IMR-90 (cell line): ENCODE measurements at regions not wholly inside any gene's neighbourhood (a gene's known extent, or its start where the extent isn't known, plus 50 kb on each side); places are given as distances from the start of the nearest gene placed in this dataset.

Experiments used
- CEBPB ChIP-seq: IDR thresholded peaks from 2 replicates; pipeline ENCODE4 v1.6.1; 2012; ENCODE audit warnings: low read depth, low read length, improper control_type of control experiment
- MAZ ChIP-seq: IDR thresholded peaks from 2 replicates; pipeline ENCODE4 v1.6.1; 2012; ENCODE audit warnings: low read depth, mild to moderate bottlenecking, low read length, improper control_type of control experiment, moderate library complexity, borderline replicate concordance
- MXI1 ChIP-seq: IDR thresholded peaks from 2 replicates; pipeline ENCODE4 v1.6.1; 2012; ENCODE audit warnings: low read depth, mild to moderate bottlenecking, low read length, moderate library complexity, borderline replicate concordance
- POLR2A ChIP-seq: IDR thresholded peaks from 2 replicates; pipeline ENCODE4 v1.6.1; 2012; ENCODE audit warnings: mild to moderate bottlenecking, low read depth, low read length
- RAD21 ChIP-seq: IDR thresholded peaks from 2 replicates; pipeline ENCODE4 v1.6.1; 2012; ENCODE audit warnings: low read length, improper control_type of control experiment
- RCOR1 ChIP-seq: IDR thresholded peaks from 2 replicates; pipeline ENCODE4 v1.6.1; 2012; ENCODE audit warnings: mild to moderate bottlenecking, low read length, improper control_type of control experiment; ENCODE audit not compliant: insufficient replicate concordance
- SMC3 ChIP-seq: fragments of 150-350 bp; IDR thresholded peaks from 2 replicates; pipeline ENCODE4 v1.6.1; 2016; ENCODE audit warnings: low read depth, mild to moderate bottlenecking, antibody characterized with exemption, low read length, moderate library complexity
- TF ChIP-seq, protein P1 (sequence below): conservative IDR thresholded peaks from 2 replicates; pipeline ENCODE4 v1.5.1; 2012; ENCODE audit warnings: mild to moderate bottlenecking, low read depth, low read length, improper control_type of control experiment
- TF ChIP-seq, protein P2 (sequence below): fragments of 150-350 bp; IDR thresholded peaks from 2 replicates; pipeline ENCODE4 v1.6.1; 2017; ENCODE audit warnings: mild to moderate bottlenecking, antibody characterized with exemption, low read length, low read depth

DNA sequence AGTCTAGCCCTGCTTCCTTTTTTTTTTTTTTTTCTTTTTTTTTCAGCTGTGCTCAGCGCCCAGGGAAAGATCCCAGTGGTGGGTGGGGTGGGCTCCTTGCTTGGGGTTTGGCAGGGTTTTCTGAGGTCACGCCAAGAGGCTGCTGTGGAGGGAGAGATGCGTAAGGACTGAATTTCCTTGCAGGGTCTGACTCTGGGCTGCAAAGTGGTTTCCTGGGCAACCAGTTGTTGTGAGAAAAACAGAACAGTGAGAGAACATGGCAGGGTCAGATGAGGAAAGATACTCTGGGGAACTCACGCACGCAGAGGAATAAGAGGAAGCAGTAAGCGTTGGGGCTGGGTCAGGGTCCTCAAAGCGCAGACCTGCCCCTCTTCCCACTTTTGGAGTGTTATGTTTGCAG lies 119.5 kb downstream of the IRF8 start:
- TF ChIP-seq SMC3, result no peak
- TF ChIP-seq, protein P1, sequence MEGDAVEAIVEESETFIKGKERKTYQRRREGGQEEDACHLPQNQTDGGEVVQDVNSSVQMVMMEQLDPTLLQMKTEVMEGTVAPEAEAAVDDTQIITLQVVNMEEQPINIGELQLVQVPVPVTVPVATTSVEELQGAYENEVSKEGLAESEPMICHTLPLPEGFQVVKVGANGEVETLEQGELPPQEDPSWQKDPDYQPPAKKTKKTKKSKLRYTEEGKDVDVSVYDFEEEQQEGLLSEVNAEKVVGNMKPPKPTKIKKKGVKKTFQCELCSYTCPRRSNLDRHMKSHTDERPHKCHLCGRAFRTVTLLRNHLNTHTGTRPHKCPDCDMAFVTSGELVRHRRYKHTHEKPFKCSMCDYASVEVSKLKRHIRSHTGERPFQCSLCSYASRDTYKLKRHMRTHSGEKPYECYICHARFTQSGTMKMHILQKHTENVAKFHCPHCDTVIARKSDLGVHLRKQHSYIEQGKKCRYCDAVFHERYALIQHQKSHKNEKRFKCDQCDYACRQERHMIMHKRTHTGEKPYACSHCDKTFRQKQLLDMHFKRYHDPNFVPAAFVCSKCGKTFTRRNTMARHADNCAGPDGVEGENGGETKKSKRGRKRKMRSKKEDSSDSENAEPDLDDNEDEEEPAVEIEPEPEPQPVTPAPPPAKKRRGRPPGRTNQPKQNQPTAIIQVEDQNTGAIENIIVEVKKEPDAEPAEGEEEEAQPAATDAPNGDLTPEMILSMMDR, result no peak
- TF ChIP-seq MAZ, result no peak
- no peak for TF ChIP-seq MXI1
- no peak for TF ChIP-seq POLR2A
- no peak for TF ChIP-seq CEBPB
- no peak for TF ChIP-seq RCOR1
- TF ChIP-seq, protein P2, sequence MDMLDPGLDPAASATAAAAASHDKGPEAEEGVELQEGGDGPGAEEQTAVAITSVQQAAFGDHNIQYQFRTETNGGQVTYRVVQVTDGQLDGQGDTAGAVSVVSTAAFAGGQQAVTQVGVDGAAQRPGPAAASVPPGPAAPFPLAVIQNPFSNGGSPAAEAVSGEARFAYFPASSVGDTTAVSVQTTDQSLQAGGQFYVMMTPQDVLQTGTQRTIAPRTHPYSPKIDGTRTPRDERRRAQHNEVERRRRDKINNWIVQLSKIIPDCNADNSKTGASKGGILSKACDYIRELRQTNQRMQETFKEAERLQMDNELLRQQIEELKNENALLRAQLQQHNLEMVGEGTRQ, result no peak
- no peak for TF ChIP-seq RAD21
